ENCODE measurements at regions not wholly inside any gene's neighbourhood (a gene's known extent, or its start where the extent isn't known, plus 50 kb on each side); places are given as distances from the start of the nearest gene placed in this dataset.
A peak's percentile ranks its signal among the peaks of the same experiment; 100 is the strongest.
"Not testable (repeated sequence)": the region's sequence is repeated elsewhere in the genome, so short reads cannot be mapped to it uniquely, and the experiment has no call there.

GRCh38 chr6:155543166-155543847 is 87.7 kb upstream of the NOX3 start:
- DNase-seq = no peak

DNA sequence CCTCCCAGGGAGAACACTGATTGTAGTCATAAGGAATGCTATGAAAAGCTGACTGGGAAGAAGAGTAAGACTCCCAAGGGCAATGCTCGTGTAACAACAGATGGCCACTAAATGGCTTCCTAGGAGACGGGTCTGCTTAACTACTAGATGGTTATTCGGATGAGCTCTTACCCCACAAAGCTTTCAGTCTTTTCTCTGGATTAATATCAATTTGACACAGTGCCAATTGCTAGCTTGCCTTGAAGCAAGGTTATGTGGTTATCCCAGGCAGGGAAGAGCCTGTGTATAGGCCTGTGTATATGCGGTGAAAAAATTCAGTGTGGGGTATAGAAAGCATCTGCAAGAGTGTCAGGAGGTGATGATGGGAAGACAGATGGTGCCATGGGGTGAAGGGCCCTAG is 86.4 kb upstream of the NOX3 start:
- DNase-seq = no peak

DNA sequence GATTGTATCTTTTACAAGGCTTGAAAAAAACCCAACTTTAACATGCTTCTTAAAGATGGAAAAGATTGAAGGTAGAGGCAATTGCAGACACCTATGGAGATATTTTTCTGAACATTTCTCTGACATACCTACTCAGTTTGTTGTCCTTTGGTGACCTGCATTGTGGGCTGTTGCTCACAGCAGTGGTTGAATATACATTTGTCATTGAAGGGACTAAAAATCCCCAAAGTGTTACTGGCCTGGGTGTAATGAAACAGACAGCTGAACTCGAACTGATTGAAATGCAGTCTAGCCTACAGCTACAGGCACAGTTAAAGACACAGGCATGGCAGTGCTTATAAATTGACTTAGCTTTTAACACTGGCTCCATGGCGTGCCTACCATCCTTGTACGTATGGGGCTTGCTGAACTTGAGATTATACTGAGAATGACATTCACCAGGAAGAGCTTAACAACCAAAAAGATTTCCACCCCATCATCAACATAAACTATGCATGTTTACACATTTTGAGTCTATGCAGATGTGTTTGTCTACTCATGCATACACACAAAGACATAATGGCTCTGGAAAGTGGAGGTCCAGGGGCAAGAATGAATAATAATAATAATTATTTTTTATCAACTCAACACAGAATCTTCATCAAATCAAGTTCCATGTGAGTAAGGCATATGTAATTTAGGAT is 83.2 kb upstream of the NOX3 start:
- DNase-seq = no peak

DNA sequence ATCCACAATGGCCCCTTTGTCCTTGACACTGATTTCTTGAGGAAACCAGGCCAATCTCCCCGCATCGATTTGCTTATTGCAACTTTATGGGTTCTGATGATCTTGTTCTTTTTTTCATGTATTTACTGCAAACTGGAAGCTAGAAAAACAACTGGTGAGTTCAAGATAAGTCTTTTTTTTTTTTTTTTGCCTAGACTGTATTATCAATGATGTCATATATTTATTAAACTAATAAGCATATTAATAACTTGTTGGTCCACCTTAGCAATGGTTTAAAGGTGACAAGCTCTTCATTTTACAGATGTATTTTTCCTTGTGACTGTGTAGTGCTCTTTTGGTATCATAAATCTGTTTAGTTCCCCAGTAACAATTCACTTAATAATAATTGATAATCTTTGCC is 79.0 kb upstream of the NOX3 start:
- DNase-seq = no peak

GRCh38 chr6:155530219-155530834 is 74.7 kb upstream of the NOX3 start:
- DNase-seq = no peak

GRCh38 chr6:155529814-155530213 is 74.2 kb upstream of the NOX3 start:
- DNase-seq = not testable (repeated sequence)

DNA sequence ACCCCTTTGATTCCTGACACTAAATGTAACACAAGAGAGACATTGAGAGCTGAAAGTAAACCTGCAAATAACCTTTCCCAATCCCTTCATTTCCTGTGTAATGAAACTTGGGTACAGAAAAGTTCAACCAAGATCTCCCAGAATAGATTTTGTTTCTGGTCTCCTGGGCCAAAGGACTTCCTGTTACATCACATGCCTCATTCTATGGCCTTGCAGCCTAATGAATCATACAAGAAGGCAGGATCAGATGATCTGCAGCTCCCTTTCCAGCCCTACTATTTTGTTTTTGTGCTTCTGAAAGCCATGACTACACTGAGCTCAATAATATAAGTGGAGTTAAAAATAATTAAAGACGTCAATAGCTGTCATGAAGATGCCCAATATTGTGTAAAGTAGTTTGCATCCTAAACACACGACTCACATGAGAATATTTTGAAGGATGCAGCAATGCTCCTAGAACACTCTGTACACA is 73.4 kb upstream of the NOX3 start:
- no peak for DNase-seq

DNA sequence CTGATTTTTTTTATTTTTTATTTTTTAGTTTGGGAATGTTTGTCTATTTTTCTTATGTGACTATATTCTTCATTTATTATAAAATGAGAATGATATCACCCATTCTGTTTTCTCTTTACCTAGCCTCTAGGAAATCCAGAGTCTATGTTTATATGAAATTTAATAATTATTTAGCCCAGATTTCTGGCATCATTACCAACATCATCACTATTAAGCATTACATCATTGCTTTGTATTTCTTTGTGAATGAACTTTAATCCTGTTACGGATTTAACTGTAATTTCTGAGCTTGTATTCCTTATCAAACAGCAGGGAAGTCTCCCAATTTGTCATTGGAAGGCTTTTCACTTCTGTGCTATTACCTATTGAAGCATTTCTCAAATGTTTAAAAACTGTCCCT is 72.7 kb upstream of the NOX3 start:
- no peak for DNase-seq

DNA sequence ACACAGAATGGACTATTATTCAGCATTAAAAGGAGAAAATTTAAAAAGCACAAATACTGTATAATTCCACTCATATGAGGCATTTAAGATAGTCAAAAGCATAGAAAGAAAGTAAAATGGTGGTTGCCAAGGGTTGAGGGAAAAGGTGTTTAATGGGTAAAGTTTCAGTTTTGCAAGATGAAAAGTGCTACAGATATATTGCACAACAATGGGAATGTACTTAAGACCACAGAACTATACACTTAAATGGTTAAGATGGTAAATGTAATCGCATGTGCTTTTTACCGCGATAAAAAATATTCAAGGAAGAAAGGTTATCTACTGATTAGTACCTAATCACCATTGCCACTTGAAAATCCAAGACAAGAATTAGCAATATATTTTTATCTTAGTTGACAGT is 71.8 kb upstream of the NOX3 start:
- DNase-seq = no peak

GRCh38 chr6:155523821-155524651 is 68.4 kb upstream of the NOX3 start:
- DNase-seq = peak; percentile 33 to 41

GRCh38 chr6:155521719-155522118 is 66.1 kb upstream of the NOX3 start:
- DNase-seq = no peak

DNA sequence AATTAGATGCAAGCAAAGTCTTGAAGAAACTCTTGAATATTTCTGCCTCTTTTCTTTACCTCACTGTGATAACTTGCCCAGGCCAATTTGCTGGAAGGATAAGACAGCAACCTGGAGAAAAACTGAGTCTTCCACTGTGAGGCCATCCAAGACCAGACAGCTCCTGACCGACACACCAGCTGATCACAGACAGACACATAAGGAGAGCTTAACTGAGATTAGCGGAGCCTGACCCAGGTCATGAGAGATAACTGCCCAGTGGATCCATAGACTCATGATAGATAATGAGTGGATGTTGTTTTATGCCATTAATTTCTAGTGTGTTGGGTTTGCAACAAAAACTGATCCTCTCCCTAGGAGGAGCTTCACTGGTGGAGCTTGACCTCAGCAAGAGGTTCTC is 64.4 kb upstream of the NOX3 start:
- no peak for DNase-seq

DNA sequence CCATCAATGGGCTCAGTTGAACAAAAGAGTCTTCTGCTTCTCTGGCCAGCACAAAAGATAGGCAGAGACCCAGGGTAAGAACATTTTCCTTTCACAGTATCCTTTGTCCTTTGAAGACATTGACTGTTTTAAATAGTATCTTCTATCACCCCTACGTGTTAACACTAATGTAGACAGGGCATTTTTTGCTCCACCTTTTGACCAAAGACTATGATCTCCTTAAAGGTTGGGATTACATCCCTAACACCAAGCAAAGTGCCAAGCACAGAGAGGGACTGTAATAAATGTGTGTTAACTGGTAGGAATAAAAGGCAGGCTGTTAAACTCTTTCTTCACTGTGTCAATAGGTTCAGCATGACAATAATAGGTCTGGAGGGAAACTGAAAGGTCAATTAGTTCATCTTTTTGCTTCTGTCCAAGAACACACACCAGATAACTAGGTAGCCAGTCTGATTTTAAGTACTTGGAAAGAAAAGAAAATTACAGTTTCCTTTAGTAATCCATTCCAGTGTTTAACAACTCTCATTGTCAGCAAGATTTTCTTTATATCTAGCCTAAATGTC is 63.6 kb upstream of the NOX3 start:
- DNase-seq = no peak

DNA sequence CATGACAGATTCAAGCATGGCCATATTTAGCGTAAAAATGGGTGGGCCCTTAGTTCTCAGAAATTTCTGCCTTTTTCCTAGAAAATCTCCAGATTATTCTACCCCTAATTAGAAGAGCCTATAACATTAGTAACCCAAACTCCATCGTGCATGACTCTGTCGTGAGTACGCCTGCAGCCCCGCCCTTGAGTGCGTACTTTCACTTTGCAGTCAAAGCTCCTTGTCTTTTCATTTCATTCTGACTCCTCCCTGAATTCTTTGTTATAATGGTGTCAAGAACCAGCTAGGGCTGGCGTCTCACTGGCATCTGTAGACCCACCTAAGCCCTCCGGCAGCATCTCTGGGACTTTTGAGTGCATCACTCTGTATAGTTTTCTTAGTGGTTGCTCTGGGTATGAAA is 61.7 kb upstream of the NOX3 start:
- DNase-seq = no peak

GRCh38 chr6:155510879-155511278 is 55.2 kb upstream of the NOX3 start:
- DNase-seq = no peak

- no peak for DNase-seq
Observed at GRCh38 chr6:155509743-155510475, 54.3 kb upstream of the NOX3 start.

DNA sequence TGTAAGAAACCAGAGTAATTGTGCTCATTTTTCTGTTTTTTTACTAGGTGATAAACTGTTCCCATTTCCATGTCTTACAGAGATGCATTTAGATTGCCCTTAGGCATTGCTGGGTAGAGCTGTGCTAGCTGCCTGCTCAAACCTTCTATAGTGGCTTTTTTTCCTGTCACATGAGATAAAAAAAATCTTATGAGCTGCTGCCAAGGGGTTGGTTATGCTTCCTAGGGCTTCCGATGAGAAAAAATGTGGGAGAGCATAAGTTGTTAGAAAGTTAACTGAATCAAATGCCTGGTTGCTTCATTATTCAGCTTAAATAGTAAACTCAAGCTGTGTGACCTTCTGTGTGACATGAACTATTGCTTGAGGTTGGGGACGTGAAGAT is 50.0 kb upstream of the NOX3 start:
- DNase-seq = no peak

Data from activated T-cell treated with anti-CD3 and anti-CD28 coated beads, Interleukin-2, amount 50 U/mL, for 48 hours (primary cell).